Astrocyte of the spinal cord (primary cell): ENCODE measurements at regions not wholly inside any gene's neighbourhood (a gene's known extent, or its start where the extent isn't known, plus 50 kb on each side); places are given as distances from the start of the nearest gene placed in this dataset.
A peak's percentile ranks its signal among the peaks of the same experiment; 100 is the strongest.

Source experiments
- DNase-seq: peaks from one replicate; pipeline ENCODE4 v3.0.0; 2011; ENCODE audit warnings: low read depth, low spot score
- H3K4me3 ChIP-seq: 2 replicates; pipeline ENCODE4 v1.5.1; 2011; ENCODE audit warnings: low read depth, mild to moderate bottlenecking, low read length, moderate library complexity
- in situ Hi-C: cut with HindIII; loops from 2 replicates; pipeline ENCODE4 v1.10.0; 2017; ENCODE audit warnings: low sequenced_read_pairs
- TF ChIP-seq, protein P1 (sequence below): IDR thresholded peaks from 2 replicates; pipeline ENCODE4 v1.5.1; 2012; ENCODE audit warnings: low read depth, mild to moderate bottlenecking, low read length, inconsistent platforms

DNA sequence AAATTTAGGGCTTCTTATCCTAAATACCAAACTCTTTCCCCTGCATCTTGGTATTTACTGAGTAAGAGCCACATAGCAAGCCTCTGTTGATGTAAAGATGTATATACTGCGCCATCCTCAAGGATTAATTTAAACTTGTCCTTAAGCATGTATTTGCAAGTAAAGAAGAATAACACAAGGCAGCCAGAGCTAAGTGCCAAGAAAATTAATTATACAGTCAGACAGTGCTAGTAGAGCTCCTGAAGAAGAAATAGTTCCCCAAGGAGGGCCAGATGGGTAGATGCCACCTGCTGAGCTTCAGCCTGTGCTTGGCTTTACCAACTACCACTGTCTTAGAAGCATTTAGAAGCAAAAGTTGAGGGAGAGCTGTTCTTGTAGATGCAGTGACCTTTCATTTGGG is 470.0 kb downstream of the BUD13 start:
- TF ChIP-seq, protein P1, sequence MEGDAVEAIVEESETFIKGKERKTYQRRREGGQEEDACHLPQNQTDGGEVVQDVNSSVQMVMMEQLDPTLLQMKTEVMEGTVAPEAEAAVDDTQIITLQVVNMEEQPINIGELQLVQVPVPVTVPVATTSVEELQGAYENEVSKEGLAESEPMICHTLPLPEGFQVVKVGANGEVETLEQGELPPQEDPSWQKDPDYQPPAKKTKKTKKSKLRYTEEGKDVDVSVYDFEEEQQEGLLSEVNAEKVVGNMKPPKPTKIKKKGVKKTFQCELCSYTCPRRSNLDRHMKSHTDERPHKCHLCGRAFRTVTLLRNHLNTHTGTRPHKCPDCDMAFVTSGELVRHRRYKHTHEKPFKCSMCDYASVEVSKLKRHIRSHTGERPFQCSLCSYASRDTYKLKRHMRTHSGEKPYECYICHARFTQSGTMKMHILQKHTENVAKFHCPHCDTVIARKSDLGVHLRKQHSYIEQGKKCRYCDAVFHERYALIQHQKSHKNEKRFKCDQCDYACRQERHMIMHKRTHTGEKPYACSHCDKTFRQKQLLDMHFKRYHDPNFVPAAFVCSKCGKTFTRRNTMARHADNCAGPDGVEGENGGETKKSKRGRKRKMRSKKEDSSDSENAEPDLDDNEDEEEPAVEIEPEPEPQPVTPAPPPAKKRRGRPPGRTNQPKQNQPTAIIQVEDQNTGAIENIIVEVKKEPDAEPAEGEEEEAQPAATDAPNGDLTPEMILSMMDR = no peak
- in situ Hi-C loops = no loop called here
- DNase-seq = no peak
- no peak overlapping the region for H3K4me3 ChIP-seq

DNA sequence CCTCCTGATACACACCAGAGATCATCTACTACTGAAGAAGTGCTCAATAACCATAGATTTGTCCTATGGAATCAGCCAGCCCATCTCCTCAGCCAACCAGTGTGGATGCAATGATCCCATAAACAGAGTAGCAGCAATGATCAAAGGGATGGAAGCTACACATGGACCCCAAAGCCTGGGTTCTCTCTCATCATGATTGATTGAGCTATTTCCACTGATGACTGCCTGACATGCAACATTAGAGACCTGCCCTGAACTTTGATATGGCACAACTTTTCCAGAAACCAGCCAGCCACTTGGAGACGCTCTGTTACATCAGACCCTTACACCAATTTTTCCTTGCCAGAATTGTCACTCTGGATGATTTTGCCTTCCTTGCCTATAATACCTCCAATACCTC is 471.6 kb downstream of the BUD13 start:
- TF ChIP-seq, protein P1 = no peak
- no peak overlapping the region for H3K4me3 ChIP-seq
- no peak for DNase-seq
- in situ Hi-C loops = no loop called here

DNA sequence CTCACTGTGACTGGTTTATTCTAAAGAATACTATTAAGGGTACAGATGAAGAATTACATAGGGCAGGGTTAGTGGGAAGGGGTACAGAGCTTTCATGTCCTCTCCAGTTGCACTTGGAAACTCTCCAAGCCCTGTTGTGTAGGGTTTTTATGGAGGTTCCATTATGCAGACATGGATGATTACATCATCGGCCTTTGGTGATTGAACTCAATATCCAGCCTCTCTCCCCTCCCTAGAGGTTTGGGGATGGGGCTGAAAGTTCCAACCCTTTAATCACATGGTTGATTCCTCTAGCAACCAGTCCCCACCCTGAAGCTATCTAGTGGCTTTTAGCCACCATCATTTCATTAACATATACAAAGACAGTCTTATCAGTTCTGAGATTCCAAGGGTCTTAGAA is 472.6 kb downstream of the BUD13 start:
- no peak for DNase-seq
- in situ Hi-C loops = no loop called here
- no peak overlapping the region for H3K4me3 ChIP-seq
- TF ChIP-seq, protein P1 = no peak

DNA sequence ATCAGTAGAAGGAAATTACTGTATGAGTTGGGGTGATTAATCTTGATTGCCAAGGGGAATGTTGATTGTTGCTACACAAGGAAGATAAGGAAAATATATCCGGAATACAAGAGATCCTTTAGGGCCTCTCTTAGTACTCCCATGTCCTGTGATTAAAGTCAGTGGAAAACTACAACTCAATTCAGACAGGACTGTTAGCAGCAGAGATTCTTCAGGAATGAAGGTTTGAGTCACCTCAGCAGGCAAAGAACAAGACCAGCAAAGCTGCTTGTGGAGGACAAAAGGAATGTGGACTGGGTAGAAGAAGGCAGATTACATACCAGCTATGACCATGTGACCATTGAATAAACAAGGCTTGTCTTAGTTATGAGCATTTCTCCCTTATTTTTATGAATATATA is 478.2 kb downstream of the BUD13 start:
- in situ Hi-C loops = no loop called here
- DNase-seq = peak; percentile 33
- TF ChIP-seq, protein P1 = no peak
- H3K4me3 ChIP-seq = no peak overlapping the region

DNA sequence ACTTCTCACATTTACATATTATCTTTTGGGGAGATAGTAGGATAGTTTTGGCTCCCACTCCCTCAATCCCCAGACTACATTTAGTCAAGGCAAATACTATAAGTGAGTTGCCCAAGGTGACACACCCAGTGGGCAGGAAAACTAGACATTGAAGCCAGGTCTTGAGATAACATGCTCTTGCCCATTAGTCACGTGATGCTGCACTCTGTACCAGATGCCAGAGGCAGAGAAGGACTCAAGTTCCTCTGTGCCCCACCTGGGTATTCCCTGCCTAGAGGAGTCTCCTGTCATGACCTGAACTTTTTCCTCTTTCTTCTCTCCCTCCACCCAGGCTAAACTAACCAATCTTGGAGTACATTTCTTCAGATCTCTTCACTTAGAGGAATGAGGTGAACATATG is 484.9 kb downstream of the BUD13 start:
- in situ Hi-C loops = no loop called here
- DNase-seq = no peak
- TF ChIP-seq, protein P1 = no peak
- H3K4me3 ChIP-seq = no peak overlapping the region

DNA sequence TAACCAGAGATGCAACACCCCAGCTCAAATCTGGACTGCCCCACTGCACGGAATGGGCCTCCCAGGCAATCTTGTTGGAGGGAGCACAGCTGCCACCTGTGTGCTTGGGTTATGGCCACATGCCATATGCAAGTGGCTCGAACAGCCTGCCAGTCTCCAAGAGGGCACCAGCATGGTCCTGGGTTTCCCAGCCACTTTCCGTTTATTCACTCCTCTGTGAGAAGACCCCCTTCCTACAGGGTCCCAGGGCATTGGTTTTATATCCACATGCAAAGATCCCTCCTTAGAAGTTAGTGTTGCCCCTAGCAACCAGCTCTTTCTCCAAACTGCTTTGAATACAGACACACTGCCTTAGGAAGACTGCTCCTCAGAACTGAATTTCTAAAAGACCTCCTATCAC is 487.8 kb downstream of the BUD13 start:
- no peak overlapping the region for H3K4me3 ChIP-seq
- TF ChIP-seq, protein P1 = no peak
- no peak for DNase-seq
- in situ Hi-C loops = no loop called here

DNA sequence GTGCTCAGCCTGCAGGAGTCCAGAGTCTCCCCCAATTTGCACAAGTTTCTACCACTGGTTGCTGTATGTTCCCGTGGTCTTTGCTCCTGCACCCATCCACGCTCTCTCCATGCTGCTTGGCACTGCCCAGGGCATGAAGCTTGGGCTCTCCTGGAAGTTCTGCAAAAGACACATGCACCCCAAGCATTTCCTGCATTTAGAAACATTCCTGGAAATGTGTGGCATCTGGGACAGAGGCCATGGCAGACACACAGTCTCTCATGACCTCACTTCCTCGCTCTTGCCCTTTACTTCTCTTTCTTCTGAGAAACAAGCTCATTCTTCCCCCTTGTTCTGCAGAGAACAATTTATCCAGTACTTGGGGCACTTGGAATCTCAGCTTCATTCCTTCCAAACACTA is 489.5 kb downstream of the BUD13 start:
- TF ChIP-seq, protein P1 = no peak
- DNase-seq = no peak
- in situ Hi-C loops = no loop called here
- no peak overlapping the region for H3K4me3 ChIP-seq
